Endothelial cell (in vitro differentiated cells): ENCODE measurements at regions not wholly inside any gene's neighbourhood (a gene's known extent, or its start where the extent isn't known, plus 50 kb on each side); places are given as distances from the start of the nearest gene placed in this dataset.

ENCODE experiments used
- DNase-seq: peaks from one replicate; pipeline ENCODE4 v3.0.0; 2021; ENCODE audit warnings: low spot score
- H3K27ac Mint-ChIP-seq: one replicate; pipeline ENCODE4 v1.8.0; 2021; ENCODE audit warnings: mixed read lengths, inconsistent platforms; ENCODE audit not compliant: unreplicated experiment
- H3K27me3 Mint-ChIP-seq: one replicate; pipeline ENCODE4 v1.8.0; 2021; ENCODE audit warnings: mild to moderate bottlenecking, moderate library complexity, mixed read lengths, inconsistent platforms; ENCODE audit not compliant: unreplicated experiment
- H3K36me3 Mint-ChIP-seq: one replicate; pipeline ENCODE4 v1.8.0; 2021; ENCODE audit warnings: mild to moderate bottlenecking, low read depth, mixed read lengths, inconsistent platforms; ENCODE audit not compliant: unreplicated experiment
- H3K4me1 Mint-ChIP-seq: one replicate; pipeline ENCODE4 v1.8.0; 2021; ENCODE audit warnings: mild to moderate bottlenecking, mixed read lengths, inconsistent platforms; ENCODE audit not compliant: unreplicated experiment
- H3K4me3 Mint-ChIP-seq: one replicate; pipeline ENCODE4 v1.8.0; 2021; ENCODE audit warnings: mild to moderate bottlenecking, mixed read lengths, inconsistent platforms; ENCODE audit not compliant: unreplicated experiment
- H3K9me3 Mint-ChIP-seq: one replicate; pipeline ENCODE4 v1.8.0; 2021; ENCODE audit warnings: mixed read lengths, inconsistent platforms; ENCODE audit not compliant: unreplicated experiment
- CTCF ChIP-seq: fragments of 200-600 bp; sonication (generic); IDR thresholded peaks from one replicate; pipeline ENCODE4 v1.5.0; 2021; ENCODE audit warnings: antibody characterized with exemption; ENCODE audit not compliant: unreplicated experiment

- Mint-ChIP-seq H3K4me3 (no peak overlapping the region), H3K27ac (no peak overlapping the region), H3K4me1 (peaks cover 3% of the 10 kb centered on the region), H3K27me3 (peaks cover 3% of the 10 kb centered on the region), H3K9me3 (no peaks in the 10 kb centered on the region), H3K36me3 (no peaks in the 10 kb centered on the region)
- TF ChIP-seq CTCF, result no peak
- no peak for DNase-seq
Observed at GRCh38 chr22:48380016-48380665, 1447.5 kb downstream of the BRD1 start.

GRCh38 chr22:48379371-48379770 lies 1448.3 kb downstream of the BRD1 start:
- Mint-ChIP-seq H3K36me3 (no peaks in the 10 kb centered on the region), H3K27me3 (peaks cover 3% of the 10 kb centered on the region), H3K9me3 (no peaks in the 10 kb centered on the region), H3K4me1 (peaks cover 3% of the 10 kb centered on the region), H3K4me3 (no peak overlapping the region), H3K27ac (no peak overlapping the region)
- DNase-seq, result no peak
- no peak for TF ChIP-seq CTCF

- no peak for TF ChIP-seq CTCF
- DNase-seq, result no peak
- H3K4me1 Mint-ChIP-seq, result peaks cover 3% of the 10 kb centered on the region
Observed at GRCh38 chr22:48378673-48379072, 1449.0 kb downstream of the BRD1 start.

GRCh38 chr22:48376936-48377712 lies 1450.5 kb downstream of the BRD1 start:
- Mint-ChIP-seq H3K9me3 (no peaks in the 10 kb centered on the region), H3K4me1 (peaks cover 3% of the 10 kb centered on the region), H3K27me3 (peaks cover 5% of the 10 kb centered on the region), H3K4me3 (no peak overlapping the region), H3K36me3 (no peaks in the 10 kb centered on the region), H3K27ac (no peak overlapping the region)
- TF ChIP-seq CTCF, result no peak
- DNase-seq, result no peak

More at GRCh38 chr22:48378673-48379072, 1449.0 kb downstream of the BRD1 start:
- Mint-ChIP-seq H3K36me3 (no peaks in the 10 kb centered on the region), H3K27ac (no peak overlapping the region), H3K27me3 (peaks cover 5% of the 10 kb centered on the region), H3K9me3 (no peaks in the 10 kb centered on the region), H3K4me3 (no peak overlapping the region)

GRCh38 chr22:48376428-48376827 lies 1451.2 kb downstream of the BRD1 start:
- peaks cover 3% of the 10 kb centered on the region for H3K4me1 Mint-ChIP-seq
- no peak overlapping the region for H3K27ac Mint-ChIP-seq
- peaks cover 5% of the 10 kb centered on the region for H3K27me3 Mint-ChIP-seq
- H3K9me3 Mint-ChIP-seq, result no peaks in the 10 kb centered on the region
- no peak for DNase-seq
- no peak for TF ChIP-seq CTCF
- no peak overlapping the region for H3K4me3 Mint-ChIP-seq
- H3K36me3 Mint-ChIP-seq, result no peaks in the 10 kb centered on the region
